IMR-90 (cell line): ENCODE measurements at regions not wholly inside any gene's neighbourhood (a gene's known extent, or its start where the extent isn't known, plus 50 kb on each side); places are given as distances from the start of the nearest gene placed in this dataset.
A peak's percentile ranks its signal among the peaks of the same experiment; 100 is the strongest.

Experiments used
- ATAC-seq: fragments of 200-7000 bp; cut with Tn5 transposase; 2 replicates; pipeline ENCODE4 v1.9.1; 2020; ENCODE audit warnings: low read depth, mild to moderate bottlenecking, moderate library complexity
- BruUV-seq: library from RNA; stranded (reverse); fragments of 400-500 nt; replicated peaks from 2 replicates; lab custom pipeline; 2021; lab: Mats Ljungman, UMichigan
- CTCF ChIA-PET: fragments of 300-600 bp; formaldehyde crosslinking; extraction: SDS; loops from one replicate; lab custom pipeline; 2021; ENCODE audit warnings: antibody characterized with exemption; lab: Yijun Ruan, JAX
- POLR2A ChIA-PET: fragments of 300-600 bp; sonication (Branson Sonifier 250); formaldehyde crosslinking; loops from one replicate; lab custom pipeline; 2022; ENCODE audit warnings: antibody characterized with exemption; ENCODE audit not compliant: unreplicated experiment; lab: Charles Lee
- DNase-seq: peaks from one replicate; pipeline ENCODE4 v3.0.0; 2013
- H2AFZ ChIP-seq: replicated peaks from 2 replicates; pipeline ENCODE3; 2013; ENCODE audit warnings: low read length, mild to moderate bottlenecking; ENCODE audit not compliant: poor library complexity
- H2AK5ac ChIP-seq: 2 replicates; pipeline ENCODE4 v1.6.1; 2013; ENCODE audit warnings: low read depth, low read length, inconsistent platforms
- H2AK9ac ChIP-seq: replicated peaks from 2 replicates; pipeline ENCODE3; 2013; ENCODE audit warnings: mild to moderate bottlenecking, low read depth, low read length, moderate library complexity; ENCODE audit not compliant: poor library complexity
- H2BK120ac ChIP-seq: 2 replicates; pipeline ENCODE4 v1.6.1; 2013; ENCODE audit warnings: low read depth, low read length, inconsistent platforms
- H2BK15ac ChIP-seq: 3 replicates; pipeline ENCODE4 v1.6.1; 2013; ENCODE audit warnings: low read depth, low read length, inconsistent platforms
- H2BK20ac ChIP-seq: 2 replicates; pipeline ENCODE4 v1.6.1; 2013; ENCODE audit warnings: low read depth, mild to moderate bottlenecking, inconsistent platforms, low read length, moderate library complexity
- H2BK5ac ChIP-seq: 2 replicates; pipeline ENCODE4 v1.6.1; 2013; ENCODE audit warnings: mild to moderate bottlenecking, low read depth, low read length, inconsistent platforms; ENCODE audit not compliant: poor library complexity, severe bottlenecking
- H3K14ac ChIP-seq: replicated peaks from 2 replicates; pipeline ENCODE4 v1.6.1; 2013; ENCODE audit warnings: low read depth, low read length, inconsistent platforms
- H3K18ac ChIP-seq: 2 replicates; pipeline ENCODE4 v1.6.1; 2013; ENCODE audit warnings: low read depth, low read length, control low read depth
- H3K23ac ChIP-seq: 2 replicates; pipeline ENCODE4 v1.6.1; 2013; ENCODE audit warnings: low read depth, low read length, inconsistent platforms
- H3K27ac ChIP-seq: 2 replicates; pipeline ENCODE4 v1.5.1; 2013; ENCODE audit warnings: mild to moderate bottlenecking, control low read depth, low read length; ENCODE audit not compliant: insufficient read depth
- H3K27me3 ChIP-seq: 2 replicates; pipeline ENCODE4 v1.6.1; 2013; ENCODE audit warnings: low read length; ENCODE audit not compliant: control insufficient read depth, insufficient read depth
- H3K36me3 ChIP-seq: 2 replicates; pipeline ENCODE4 v1.6.1; 2013; ENCODE audit warnings: low read length, mixed read lengths; ENCODE audit not compliant: control insufficient read depth, insufficient read depth
- H3K4ac ChIP-seq: 2 replicates; pipeline ENCODE4 v1.6.1; 2013; ENCODE audit warnings: low read depth, low read length, inconsistent platforms
- H3K4me1 ChIP-seq: 2 replicates; pipeline ENCODE4 v1.6.1; 2013; ENCODE audit warnings: low read length, mixed read lengths; ENCODE audit not compliant: control insufficient read depth, insufficient read depth
- H3K4me2 ChIP-seq: 2 replicates; pipeline ENCODE4 v1.6.1; 2013; ENCODE audit warnings: low read depth, mild to moderate bottlenecking, control low read depth, low read length, moderate library complexity
- H3K4me3 ChIP-seq: 2 replicates; pipeline ENCODE4 v1.5.1; 2013; ENCODE audit warnings: low read depth, mild to moderate bottlenecking, control low read depth, low read length, moderate library complexity; ENCODE audit not compliant: insufficient read depth
- H3K56ac ChIP-seq: 2 replicates; pipeline ENCODE4 v1.6.1; 2013; ENCODE audit warnings: low read length, inconsistent platforms; ENCODE audit not compliant: insufficient read depth; ENCODE audit errors: extremely low read depth
- H3K79me1 ChIP-seq, 2 experiments: 2 replicates each; pipeline ENCODE4 v1.6.1; 2013; ENCODE audit warnings: low read length in 2 of 2, inconsistent platforms in 1 of 2, low read depth in 1 of 2
- H3K9ac ChIP-seq: 2 replicates; pipeline ENCODE4 v1.6.1; 2013; ENCODE audit warnings: low read depth, low read length, control low read depth
- H3K9me1 ChIP-seq: 2 replicates; pipeline ENCODE4 v1.6.1; 2013; ENCODE audit warnings: low read length, inconsistent platforms; ENCODE audit not compliant: insufficient read depth
- H3K9me3 ChIP-seq: 2 replicates; pipeline ENCODE4 v1.6.1; 2013; ENCODE audit warnings: low read length; ENCODE audit not compliant: control insufficient read depth, insufficient read depth
- H4K20me1 ChIP-seq: 2 replicates; pipeline ENCODE4 v1.6.1; 2013; ENCODE audit warnings: low read length, inconsistent platforms; ENCODE audit not compliant: insufficient read depth
- H4K5ac ChIP-seq: 2 replicates; pipeline ENCODE4 v1.6.1; 2013; ENCODE audit warnings: mild to moderate bottlenecking, low read depth, low read length, control low read depth
- H4K8ac ChIP-seq, 2 experiments: 2 replicates each; pipeline ENCODE4 v1.6.1; 2013; ENCODE audit warnings: low read depth in 2 of 2, low read length in 2 of 2, control low read depth in 1 of 2, inconsistent platforms in 1 of 2
- H4K91ac ChIP-seq: 2 replicates; pipeline ENCODE4 v1.6.1; 2013; ENCODE audit warnings: low read depth, low read length, inconsistent platforms; ENCODE audit not compliant: insufficient read depth
- CHD1 ChIP-seq: IDR thresholded peaks from 2 replicates; pipeline ENCODE4 v1.6.1; 2012; ENCODE audit warnings: low read depth, low read length, improper control_type of control experiment
- RCOR1 ChIP-seq: IDR thresholded peaks from 2 replicates; pipeline ENCODE4 v1.6.1; 2012; ENCODE audit warnings: mild to moderate bottlenecking, low read length, improper control_type of control experiment; ENCODE audit not compliant: insufficient replicate concordance
- WGBS, 2 experiments: methylation state at CpG; one replicate each; pipeline versions ENCODE4 v1.1.5 to v1.1.7; 2013; ENCODE audit warnings: missing lambda C conversion rate in 2 of 2; ENCODE audit not compliant: insufficient read length in 1 of 2; ENCODE audit errors: extremely low coverage in 2 of 2; 5-methylcytosine and 5-hydroxymethylcytosine counted together
- dilution Hi-C: fragments of 300-500 bp; cut with HindIII; formaldehyde crosslinking; loops from one replicate; pipeline ENCODE4 v1.14.3; 2018; ENCODE audit warnings: low sequenced_read_pairs; ENCODE audit not compliant: unreplicated experiment
- in situ Hi-C: fragments of 300-500 bp; cut with MboI; formaldehyde crosslinking; loops from 3 replicates; pipeline ENCODE4 v1.14.3; 2019; ENCODE audit warnings: low sequenced_read_pairs, inconsistent platforms, mixed read lengths
- intact Hi-C: fragments of 100-400 bp; cut with micrococcal nuclease; formaldehyde crosslinking; loops from 2 replicates; pipeline ENCODE4 v1.10.0; 2022

- dilution Hi-C loops: no loop called here
- Histone ChIP-seq H3K9ac (no peak overlapping the region), H3K27me3 (no peaks in the 10 kb centered on the region), H2BK15ac (no peak overlapping the region), H3K4me3 (no peak overlapping the region), H3K9me3 (no peaks in the 10 kb centered on the region), H3K79me1 (no peaks in the 10 kb centered on the region), H4K91ac (no peak overlapping the region), H3K4me2 (peak overlapping the region; percentile 21; the same call in 1 of the 2 replicates), H2AFZ (no peak overlapping the region), H4K5ac (no peak overlapping the region), H2BK5ac (no peak overlapping the region), H3K4ac (no peak overlapping the region), H2AK5ac (no peak overlapping the region), H3K9me1 (no peaks in the 10 kb centered on the region; the same call in 1 of the 2 replicates), H4K8ac (no peak overlapping the region), H3K56ac (no peak overlapping the region), H3K36me3 (no peaks in the 10 kb centered on the region), H3K4me1 (no peaks in the 10 kb centered on the region), H3K18ac (no peak overlapping the region), H3K14ac (no peak overlapping the region), H3K23ac (no peak overlapping the region), H2BK120ac (no peak overlapping the region), H2AK9ac (no peak overlapping the region), H4K20me1 (no peaks in the 10 kb centered on the region), H3K27ac (no peak overlapping the region), H2BK20ac (no peak overlapping the region)
- ATAC-seq: no peak
- 20% methylated on average over 1 of the region's 8 CpGs; no CpG with 5 or more reads in 1 of the 2 experiments for WGBS, 2 experiments
- no peak for DNase-seq
- in situ Hi-C loops: no loop called here
- intact Hi-C loops: loop anchor here (5.0 kb wide), 1 partner anchor 398 kb away; no protein-coding TSS in a partner anchor
- CTCF ChIA-PET: interaction anchor here (1.6 kb wide), 1 partner anchor 22 kb away, joined by 4 read pairs; no protein-coding TSS in a partner anchor
- TF ChIP-seq CHD1 (no peak), RCOR1 (no peak)
- no TSS peak for BruUV-seq
- POLR2A ChIA-PET: no interaction called here
These were observed 115.1 kb downstream of the CMPK2 start for GRCh38 chr2:6750411-6751158.
